Common myeloid progenitor, CD34-positive (primary cell): ENCODE measurements at regions not wholly inside any gene's neighbourhood (a gene's known extent, or its start where the extent isn't known, plus 50 kb on each side); places are given as distances from the start of the nearest gene placed in this dataset.

Source experiments
- CTCF ChIA-PET: fragments of 350-600 bp; sonication (Branson Sonifier 250); formaldehyde crosslinking; loops from one replicate; lab custom pipeline; 2021; ENCODE audit warnings: antibody characterized with exemption; lab: Charles Lee
- POLR2A ChIA-PET: fragments of 350-600 bp; sonication (Branson Sonifier 250); formaldehyde crosslinking; loops from one replicate; lab custom pipeline; 2021; ENCODE audit warnings: antibody characterized with exemption; lab: Charles Lee
- DNase-seq, 3 donors: peaks; one replicate each; pipeline versions ENCODE4 v3.0.0 to v3.0.0-alpha.2; 2013
- H3K27ac ChIP-seq, 2 experiments: 1 replicate in 1 of 2; 2 replicates in 1 of 2; pipeline ENCODE4 v1.7.0; 2013; ENCODE audit warnings: inconsistent platforms in 2 of 2, low read length in 2 of 2, mild to moderate bottlenecking in 2 of 2, low read depth in 1 of 2, moderate library complexity in 1 of 2; ENCODE audit not compliant: severe bottlenecking in 2 of 2, insufficient read depth in 1 of 2, poor library complexity in 1 of 2
- H3K27me3 ChIP-seq, 5 experiments: replicated peaks in 2 of 5; 1 replicate in 3 of 5; 2 replicates in 2 of 5; pipeline versions ENCODE4 v1.6.1 to v1.7.0; 2013; ENCODE audit warnings: low read length in 4 of 5, mild to moderate bottlenecking in 2 of 5, moderate library complexity in 2 of 5, inconsistent platforms in 1 of 5; ENCODE audit not compliant: insufficient read depth in 5 of 5, control insufficient read depth in 4 of 5
- H3K36me3 ChIP-seq, 4 experiments: 1 replicate in 2 of 4; 2 replicates in 2 of 4; pipeline versions ENCODE4 v1.6.1 to v1.7.0; 2013; ENCODE audit warnings: low read length in 3 of 4, control low read depth in 1 of 4, mild to moderate bottlenecking in 1 of 4; ENCODE audit not compliant: control insufficient read depth in 4 of 4, insufficient read depth in 4 of 4
- H3K4me1 ChIP-seq, 4 experiments: 1 replicate in 3 of 4; 2 replicates in 1 of 4; pipeline versions ENCODE4 v1.6.1 to v1.7.1; 2013; ENCODE audit warnings: low read length in 3 of 4, mild to moderate bottlenecking in 3 of 4, control low read depth in 1 of 4, inconsistent platforms in 1 of 4, moderate library complexity in 1 of 4; ENCODE audit not compliant: control insufficient read depth in 4 of 4, insufficient read depth in 4 of 4; ENCODE audit errors: control extremely low read depth in 1 of 4
- H3K4me3 ChIP-seq, 7 experiments: 1 replicate in 4 of 7; 2 replicates in 3 of 7; pipeline versions ENCODE4 v1.5.1 to v1.7.0; 2013; ENCODE audit warnings: mild to moderate bottlenecking in 7 of 7, low read length in 6 of 7, moderate library complexity in 6 of 7, inconsistent platforms in 2 of 7, low read depth in 2 of 7, control low read depth in 1 of 7; ENCODE audit not compliant: insufficient read depth in 4 of 7, control insufficient read depth in 1 of 7; ENCODE audit errors: extremely low read depth in 1 of 7
- H3K9me3 ChIP-seq, 5 experiments: 1 replicate in 4 of 5; 2 replicates in 1 of 5; pipeline versions ENCODE4 v1.6.1 to v1.7.1; 2013; ENCODE audit warnings: low read length in 4 of 5, mild to moderate bottlenecking in 2 of 5, inconsistent platforms in 1 of 5, low read depth in 1 of 5, moderate library complexity in 1 of 5; ENCODE audit not compliant: control insufficient read depth in 4 of 5, insufficient read depth in 2 of 5; ENCODE audit errors: control extremely low read depth in 1 of 5
- WGBS: methylation state at CpG from one replicate; pipeline ENCODE4 v1.1.5; 2013; ENCODE audit not compliant: insufficient coverage; 5-methylcytosine and 5-hydroxymethylcytosine counted together

DNA sequence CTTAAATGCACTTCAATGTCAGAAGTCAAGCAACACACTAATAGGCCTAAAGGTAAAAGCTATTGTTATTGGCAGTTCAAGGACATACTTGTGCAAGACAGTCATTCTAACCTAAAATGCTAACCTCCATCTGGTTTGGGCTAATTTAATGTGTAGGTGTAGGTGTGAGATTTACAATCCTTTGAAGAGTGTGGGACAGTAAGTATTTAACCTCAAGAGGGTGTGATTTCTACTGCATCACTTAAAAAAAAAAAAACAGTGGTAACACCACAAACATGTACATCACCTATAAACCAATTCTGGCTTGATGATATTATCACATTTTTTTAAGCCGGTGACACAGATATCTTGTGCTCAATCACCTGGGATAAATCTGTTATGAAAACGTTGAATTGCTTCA is 127.5 kb upstream of the MEF2C start:
- Histone ChIP-seq H3K27ac (no peak overlapping the region), H3K9me3 (no peaks in the 10 kb centered on the region), H3K27me3 (no peaks in the 10 kb centered on the region), H3K36me3 (no peaks in the 10 kb centered on the region), H3K4me1 (no peaks in the 10 kb centered on the region), H3K4me3 (no peak overlapping the region)
- DNase-seq = no peak
- POLR2A ChIA-PET = no interaction called here
- CTCF ChIA-PET = no interaction called here
- WGBS = no CpG with 5 or more reads among the region's 2 CpGs

DNA sequence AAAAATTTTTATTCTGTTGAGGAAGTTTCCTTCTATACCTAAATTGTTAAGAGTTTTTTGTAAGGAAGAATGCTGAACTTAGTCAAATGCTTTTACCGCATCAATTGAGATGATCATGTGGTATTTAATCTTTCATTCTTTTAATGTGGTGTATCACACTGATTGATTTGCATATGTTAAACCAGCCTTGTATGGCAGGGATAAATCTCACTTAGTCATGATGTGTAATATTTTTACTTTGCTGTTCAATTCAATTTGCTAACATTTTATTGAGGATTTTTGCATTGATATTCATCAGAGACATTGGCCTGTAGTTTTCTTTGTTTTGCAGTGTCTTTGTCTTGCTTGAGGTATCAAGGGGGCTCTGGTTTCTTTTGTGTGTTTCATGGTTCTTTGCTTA is 125.3 kb upstream of the MEF2C start:
- H3K9me3 ChIP-seq = peaks cover 0 to 6% (median 0%) of the 10 kb centered on the region in 5 experiments
- H3K4me3 ChIP-seq = no peak overlapping the region
- H3K27ac ChIP-seq = no peak overlapping the region
- H3K27me3 ChIP-seq = no peaks in the 10 kb centered on the region
- WGBS = 100% methylated on average over 1 of the region's 1 CpG
- no peaks in the 10 kb centered on the region for H3K36me3 ChIP-seq
- H3K4me1 ChIP-seq = no peaks in the 10 kb centered on the region
- DNase-seq = no peak
- ChIA-PET POLR2A (no interaction called here), CTCF (no interaction called here)

DNA sequence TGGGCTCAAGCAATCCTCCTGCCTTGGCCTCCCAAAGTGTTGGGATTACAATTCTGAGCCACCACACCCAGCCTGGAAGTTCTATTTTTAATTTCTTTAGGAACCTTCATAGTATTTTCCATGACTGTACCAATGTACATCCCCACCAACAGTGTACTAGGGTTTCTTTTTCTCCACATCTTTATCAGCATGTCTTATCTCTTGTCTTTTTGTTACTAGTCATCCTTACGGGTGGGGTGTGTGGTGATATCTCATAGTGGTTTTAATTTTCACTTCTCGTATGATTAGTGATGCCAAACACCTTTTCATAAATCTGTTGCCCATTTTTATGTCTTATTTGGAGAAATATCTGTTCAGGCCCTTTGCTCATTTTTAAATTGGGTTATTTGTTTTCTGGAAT is 123.0 kb upstream of the MEF2C start:
- CTCF ChIA-PET = no interaction called here
- WGBS = no CpG with 5 or more reads among the region's 2 CpGs

DNA sequence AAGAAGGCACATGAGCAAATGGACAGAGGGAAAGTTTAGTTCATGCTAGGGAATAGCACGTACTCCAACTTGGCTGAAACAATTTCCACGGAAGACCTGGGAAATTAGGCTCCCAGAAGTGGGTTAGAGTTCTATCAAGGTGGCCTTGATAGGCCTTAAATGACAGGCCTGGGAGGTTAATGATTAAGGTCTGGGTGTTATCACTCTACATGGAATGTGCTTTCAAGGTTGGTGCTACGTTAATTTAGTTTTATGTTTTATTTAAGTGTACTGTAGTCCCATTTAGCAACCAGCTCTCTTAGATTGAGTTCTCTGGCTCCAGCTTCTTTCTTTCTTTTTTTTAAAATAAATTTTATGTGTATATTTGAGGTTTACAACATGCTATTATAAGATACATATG is 121.4 kb upstream of the MEF2C start:
- Histone ChIP-seq H3K9me3 (peaks cover 0 to 7% (median 0%) of the 10 kb centered on the region in 5 experiments), H3K36me3 (no peaks in the 10 kb centered on the region), H3K27ac (no peak overlapping the region), H3K4me3 (no peak overlapping the region), H3K4me1 (no peaks in the 10 kb centered on the region), H3K27me3 (no peaks in the 10 kb centered on the region)
- 100% methylated on average over 2 of the region's 3 CpGs for WGBS
- CTCF ChIA-PET = no interaction called here
- DNase-seq = no peak
- POLR2A ChIA-PET = no interaction called here

More for the DNA sequence above, 123.0 kb upstream of the MEF2C start:
- Histone ChIP-seq H3K4me1 (no peaks in the 10 kb centered on the region), H3K9me3 (peaks cover 0 to 7% (median 0%) of the 10 kb centered on the region in 5 experiments), H3K36me3 (no peaks in the 10 kb centered on the region), H3K27me3 (no peaks in the 10 kb centered on the region), H3K4me3 (no peak overlapping the region), H3K27ac (no peak overlapping the region)
- DNase-seq = no peak
- POLR2A ChIA-PET = no interaction called here

DNA sequence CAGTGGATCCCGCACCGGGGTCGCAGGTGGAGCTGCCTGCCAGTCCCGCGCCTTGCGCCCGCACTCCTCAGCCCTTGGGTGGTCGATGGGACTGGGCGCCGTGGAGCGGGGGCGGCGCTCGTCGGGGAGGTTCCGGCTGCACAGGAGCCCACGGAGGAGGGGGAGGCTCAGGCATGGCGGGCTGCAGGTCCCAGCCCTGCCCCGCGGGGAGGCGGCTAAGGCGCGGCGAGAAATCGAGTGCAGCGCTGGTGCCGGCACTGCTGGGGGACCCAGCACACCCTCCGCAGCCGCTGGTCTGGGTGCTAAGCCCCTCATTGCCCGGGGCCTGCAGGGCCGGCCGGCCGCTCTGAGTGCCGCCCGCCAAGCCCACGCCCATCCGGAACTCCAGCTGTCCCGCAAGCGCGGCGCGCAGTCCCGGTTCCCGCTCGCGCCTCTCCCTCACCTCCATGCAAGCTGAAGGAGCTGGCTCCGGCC is 120.6 kb upstream of the MEF2C start:
- peaks cover 0 to 7% (median 0%) of the 10 kb centered on the region in 5 experiments for H3K9me3 ChIP-seq
- no peak overlapping the region for H3K27ac ChIP-seq
- H3K36me3 ChIP-seq = no peaks in the 10 kb centered on the region
- ChIA-PET CTCF (no interaction called here), POLR2A (no interaction called here)
- no peak for DNase-seq
- H3K27me3 ChIP-seq = no peaks in the 10 kb centered on the region
- no peaks in the 10 kb centered on the region for H3K4me1 ChIP-seq
- no peak overlapping the region for H3K4me3 ChIP-seq
- 98% methylated on average over 33 of the region's 47 CpGs for WGBS

DNA sequence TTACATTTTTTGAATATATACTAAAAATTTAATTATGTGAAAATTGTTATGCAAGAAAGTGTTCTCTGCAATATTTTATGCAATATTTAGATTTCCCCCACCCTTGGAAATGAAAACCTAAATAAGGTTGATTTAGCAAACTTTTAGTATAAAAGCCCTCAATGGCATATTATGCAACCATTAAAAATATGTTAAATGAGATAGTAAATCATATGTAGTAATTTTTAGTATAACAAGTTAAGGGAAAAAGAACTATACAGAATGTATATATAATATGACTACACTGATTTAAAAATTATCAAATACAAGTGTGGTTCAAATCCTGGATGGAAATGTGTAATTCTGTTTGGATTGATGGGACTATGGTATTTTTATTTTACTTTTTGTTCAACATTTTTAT is 116.9 kb upstream of the MEF2C start:
- no peak for DNase-seq
- Histone ChIP-seq H3K4me3 (no peak overlapping the region), H3K27me3 (no peaks in the 10 kb centered on the region), H3K36me3 (no peaks in the 10 kb centered on the region), H3K4me1 (no peaks in the 10 kb centered on the region), H3K27ac (no peak overlapping the region), H3K9me3 (peaks cover 0 to 7% (median 0%) of the 10 kb centered on the region in 5 experiments)
- CTCF ChIA-PET = no interaction called here
- POLR2A ChIA-PET = no interaction called here

DNA sequence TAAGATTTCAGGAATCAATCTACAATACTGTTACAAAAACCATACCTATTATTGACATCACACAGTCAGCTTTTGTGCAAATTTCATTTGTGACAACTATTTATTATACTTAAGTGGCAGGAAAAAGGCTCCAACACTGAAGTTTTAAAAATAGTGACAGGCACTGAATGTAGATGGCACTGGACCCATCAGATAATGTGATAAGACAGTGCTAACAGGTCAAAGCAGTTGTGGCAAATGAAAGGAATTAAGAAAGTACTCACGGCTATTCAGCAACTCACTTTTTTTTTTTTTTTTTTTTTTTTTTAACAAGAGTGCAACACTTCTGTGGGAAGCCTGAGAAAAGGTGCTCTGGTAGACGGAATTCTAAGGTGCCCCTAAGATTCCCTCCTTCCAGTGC is 115.0 kb upstream of the MEF2C start:
- CTCF ChIA-PET = no interaction called here

More for the DNA sequence above, 115.0 kb upstream of the MEF2C start:
- POLR2A ChIA-PET = no interaction called here
- 50% methylated on average over 1 of the region's 2 CpGs for WGBS
- H3K36me3 ChIP-seq = no peaks in the 10 kb centered on the region
- H3K4me3 ChIP-seq = no peak overlapping the region
- H3K27me3 ChIP-seq = no peaks in the 10 kb centered on the region
- DNase-seq = peak in 1 of 3 donors; percentile 14
- H3K27ac ChIP-seq = no peak overlapping the region
- H3K4me1 ChIP-seq = no peaks in the 10 kb centered on the region
- H3K9me3 ChIP-seq = no peaks in the 10 kb centered on the region
